Right lobe of liver (tissue), 4 donors: ENCODE measurements at regions not wholly inside any gene's neighbourhood (a gene's known extent, or its start where the extent isn't known, plus 50 kb on each side); places are given as distances from the start of the nearest gene placed in this dataset.

Experiments used
- CTCF ChIP-seq, 4 donors: fragments of 200-600 bp in 3 of 4; fragments of 450-650 bp in 1 of 4; IDR thresholded peaks; one replicate each; pipeline versions ENCODE4 v1.5.1 to v1.8.0; 2016 to 2022; ENCODE audit warnings: antibody characterized with exemption in 4 of 4, mild to moderate bottlenecking in 2 of 4
- POLR2A ChIP-seq: fragments of 450-650 bp; IDR thresholded peaks from one replicate; pipeline ENCODE4 v1.6.1; 2017; ENCODE audit warnings: antibody characterized with exemption, mild to moderate bottlenecking
- donor health status: DM: no; HTN: no; CAD: no.
- donor health status: DM: no; HTN: no; CAD: no.
- donor health status: DM: no; HTN: yes; CAD: no.

GRCh38 chr14:104462651-104463630 is 116.6 kb upstream of the C14orf180 start:
- no peak for TF ChIP-seq POLR2A
- TF ChIP-seq CTCF (IDR thresholded peaks at IDR 0.05): no peak
